IMR-90 (cell line): ENCODE measurements at regions not wholly inside any gene's neighbourhood (a gene's known extent, or its start where the extent isn't known, plus 50 kb on each side); places are given as distances from the start of the nearest gene placed in this dataset.
"Not testable (repeated sequence)": the region's sequence is repeated elsewhere in the genome, so short reads cannot be mapped to it uniquely, and the experiment has no call there.

Experiments used
- ATAC-seq: fragments of 200-7000 bp; cut with Tn5 transposase; 2 replicates; pipeline ENCODE4 v1.9.1; 2020; ENCODE audit warnings: low read depth, mild to moderate bottlenecking, moderate library complexity
- BruUV-seq: library from RNA; stranded (reverse); fragments of 400-500 nt; replicated peaks from 2 replicates; lab custom pipeline; 2021; lab: Mats Ljungman, UMichigan
- CTCF ChIA-PET: fragments of 300-600 bp; formaldehyde crosslinking; extraction: SDS; loops from one replicate; lab custom pipeline; 2021; ENCODE audit warnings: antibody characterized with exemption; lab: Yijun Ruan, JAX
- POLR2A ChIA-PET: fragments of 300-600 bp; sonication (Branson Sonifier 250); formaldehyde crosslinking; loops from one replicate; lab custom pipeline; 2022; ENCODE audit warnings: antibody characterized with exemption; ENCODE audit not compliant: unreplicated experiment; lab: Charles Lee
- DNase-seq: peaks from one replicate; pipeline ENCODE4 v3.0.0; 2013
- H2AFZ ChIP-seq: replicated peaks from 2 replicates; pipeline ENCODE3; 2013; ENCODE audit warnings: low read length, mild to moderate bottlenecking; ENCODE audit not compliant: poor library complexity
- H2AK5ac ChIP-seq: 2 replicates; pipeline ENCODE4 v1.6.1; 2013; ENCODE audit warnings: low read depth, low read length, inconsistent platforms
- H2AK9ac ChIP-seq: replicated peaks from 2 replicates; pipeline ENCODE3; 2013; ENCODE audit warnings: mild to moderate bottlenecking, low read depth, low read length, moderate library complexity; ENCODE audit not compliant: poor library complexity
- H2BK120ac ChIP-seq: 2 replicates; pipeline ENCODE4 v1.6.1; 2013; ENCODE audit warnings: low read depth, low read length, inconsistent platforms
- H2BK15ac ChIP-seq: 3 replicates; pipeline ENCODE4 v1.6.1; 2013; ENCODE audit warnings: low read depth, low read length, inconsistent platforms
- H2BK20ac ChIP-seq: 2 replicates; pipeline ENCODE4 v1.6.1; 2013; ENCODE audit warnings: low read depth, mild to moderate bottlenecking, inconsistent platforms, low read length, moderate library complexity
- H2BK5ac ChIP-seq: 2 replicates; pipeline ENCODE4 v1.6.1; 2013; ENCODE audit warnings: mild to moderate bottlenecking, low read depth, low read length, inconsistent platforms; ENCODE audit not compliant: poor library complexity, severe bottlenecking
- H3K14ac ChIP-seq: replicated peaks from 2 replicates; pipeline ENCODE4 v1.6.1; 2013; ENCODE audit warnings: low read depth, low read length, inconsistent platforms
- H3K18ac ChIP-seq: 2 replicates; pipeline ENCODE4 v1.6.1; 2013; ENCODE audit warnings: low read depth, low read length, control low read depth
- H3K23ac ChIP-seq: 2 replicates; pipeline ENCODE4 v1.6.1; 2013; ENCODE audit warnings: low read depth, low read length, inconsistent platforms
- H3K27ac ChIP-seq: 2 replicates; pipeline ENCODE4 v1.5.1; 2013; ENCODE audit warnings: mild to moderate bottlenecking, control low read depth, low read length; ENCODE audit not compliant: insufficient read depth
- H3K27me3 ChIP-seq: 2 replicates; pipeline ENCODE4 v1.6.1; 2013; ENCODE audit warnings: low read length; ENCODE audit not compliant: control insufficient read depth, insufficient read depth
- H3K36me3 ChIP-seq: 2 replicates; pipeline ENCODE4 v1.6.1; 2013; ENCODE audit warnings: low read length, mixed read lengths; ENCODE audit not compliant: control insufficient read depth, insufficient read depth
- H3K4ac ChIP-seq: 2 replicates; pipeline ENCODE4 v1.6.1; 2013; ENCODE audit warnings: low read depth, low read length, inconsistent platforms
- H3K4me1 ChIP-seq: 2 replicates; pipeline ENCODE4 v1.6.1; 2013; ENCODE audit warnings: low read length, mixed read lengths; ENCODE audit not compliant: control insufficient read depth, insufficient read depth
- H3K4me2 ChIP-seq: 2 replicates; pipeline ENCODE4 v1.6.1; 2013; ENCODE audit warnings: low read depth, mild to moderate bottlenecking, control low read depth, low read length, moderate library complexity
- H3K4me3 ChIP-seq: 2 replicates; pipeline ENCODE4 v1.5.1; 2013; ENCODE audit warnings: low read depth, mild to moderate bottlenecking, control low read depth, low read length, moderate library complexity; ENCODE audit not compliant: insufficient read depth
- H3K56ac ChIP-seq: 2 replicates; pipeline ENCODE4 v1.6.1; 2013; ENCODE audit warnings: low read length, inconsistent platforms; ENCODE audit not compliant: insufficient read depth; ENCODE audit errors: extremely low read depth
- H3K79me1 ChIP-seq, 2 experiments: 2 replicates each; pipeline ENCODE4 v1.6.1; 2013; ENCODE audit warnings: low read length in 2 of 2, inconsistent platforms in 1 of 2, low read depth in 1 of 2
- H3K9ac ChIP-seq: 2 replicates; pipeline ENCODE4 v1.6.1; 2013; ENCODE audit warnings: low read depth, low read length, control low read depth
- H3K9me1 ChIP-seq: 2 replicates; pipeline ENCODE4 v1.6.1; 2013; ENCODE audit warnings: low read length, inconsistent platforms; ENCODE audit not compliant: insufficient read depth
- H3K9me3 ChIP-seq: 2 replicates; pipeline ENCODE4 v1.6.1; 2013; ENCODE audit warnings: low read length; ENCODE audit not compliant: control insufficient read depth, insufficient read depth
- H4K20me1 ChIP-seq: 2 replicates; pipeline ENCODE4 v1.6.1; 2013; ENCODE audit warnings: low read length, inconsistent platforms; ENCODE audit not compliant: insufficient read depth
- H4K5ac ChIP-seq: 2 replicates; pipeline ENCODE4 v1.6.1; 2013; ENCODE audit warnings: mild to moderate bottlenecking, low read depth, low read length, control low read depth
- H4K8ac ChIP-seq, 2 experiments: 2 replicates each; pipeline ENCODE4 v1.6.1; 2013; ENCODE audit warnings: low read depth in 2 of 2, low read length in 2 of 2, control low read depth in 1 of 2, inconsistent platforms in 1 of 2
- H4K91ac ChIP-seq: 2 replicates; pipeline ENCODE4 v1.6.1; 2013; ENCODE audit warnings: low read depth, low read length, inconsistent platforms; ENCODE audit not compliant: insufficient read depth
- CEBPB ChIP-seq: IDR thresholded peaks from 2 replicates; pipeline ENCODE4 v1.6.1; 2012; ENCODE audit warnings: low read depth, low read length, improper control_type of control experiment
- FOS ChIP-seq: fragments of 150-350 bp; IDR thresholded peaks from 2 replicates; pipeline ENCODE4 v1.6.1; 2016; ENCODE audit warnings: low read depth, low read length
- MAFK ChIP-seq: IDR thresholded peaks from 2 replicates; pipeline ENCODE4 v1.6.1; 2012; ENCODE audit warnings: low read depth, low read length, improper control_type of control experiment
- MAZ ChIP-seq: IDR thresholded peaks from 2 replicates; pipeline ENCODE4 v1.6.1; 2012; ENCODE audit warnings: low read depth, mild to moderate bottlenecking, low read length, improper control_type of control experiment, moderate library complexity, borderline replicate concordance
- MXI1 ChIP-seq: IDR thresholded peaks from 2 replicates; pipeline ENCODE4 v1.6.1; 2012; ENCODE audit warnings: low read depth, mild to moderate bottlenecking, low read length, moderate library complexity, borderline replicate concordance
- POLR2A ChIP-seq: IDR thresholded peaks from 2 replicates; pipeline ENCODE4 v1.6.1; 2012; ENCODE audit warnings: mild to moderate bottlenecking, low read depth, low read length
- RCOR1 ChIP-seq: IDR thresholded peaks from 2 replicates; pipeline ENCODE4 v1.6.1; 2012; ENCODE audit warnings: mild to moderate bottlenecking, low read length, improper control_type of control experiment; ENCODE audit not compliant: insufficient replicate concordance
- RFX5 ChIP-seq: IDR thresholded peaks from 2 replicates; pipeline ENCODE4 v1.8.0; 2012; ENCODE audit warnings: low read depth, mild to moderate bottlenecking, low read length, moderate library complexity
- SMC3 ChIP-seq: fragments of 150-350 bp; IDR thresholded peaks from 2 replicates; pipeline ENCODE4 v1.6.1; 2016; ENCODE audit warnings: low read depth, mild to moderate bottlenecking, antibody characterized with exemption, low read length, moderate library complexity
- WGBS, 2 experiments: methylation state at CpG; one replicate each; pipeline versions ENCODE4 v1.1.5 to v1.1.7; 2013; ENCODE audit warnings: missing lambda C conversion rate in 2 of 2; ENCODE audit not compliant: insufficient read length in 1 of 2; ENCODE audit errors: extremely low coverage in 2 of 2; 5-methylcytosine and 5-hydroxymethylcytosine counted together
- dilution Hi-C: fragments of 300-500 bp; cut with HindIII; formaldehyde crosslinking; loops from one replicate; pipeline ENCODE4 v1.14.3; 2018; ENCODE audit warnings: low sequenced_read_pairs; ENCODE audit not compliant: unreplicated experiment
- in situ Hi-C: fragments of 300-500 bp; cut with MboI; formaldehyde crosslinking; loops from 3 replicates; pipeline ENCODE4 v1.14.3; 2019; ENCODE audit warnings: low sequenced_read_pairs, inconsistent platforms, mixed read lengths
- intact Hi-C: fragments of 100-400 bp; cut with micrococcal nuclease; formaldehyde crosslinking; loops from 2 replicates; pipeline ENCODE4 v1.10.0; 2022
- TF ChIP-seq, protein P1 (sequence below): fragments of 150-350 bp; IDR thresholded peaks from 2 replicates; pipeline ENCODE4 v1.6.1; 2017; ENCODE audit warnings: mild to moderate bottlenecking, antibody characterized with exemption, low read length, low read depth

DNA sequence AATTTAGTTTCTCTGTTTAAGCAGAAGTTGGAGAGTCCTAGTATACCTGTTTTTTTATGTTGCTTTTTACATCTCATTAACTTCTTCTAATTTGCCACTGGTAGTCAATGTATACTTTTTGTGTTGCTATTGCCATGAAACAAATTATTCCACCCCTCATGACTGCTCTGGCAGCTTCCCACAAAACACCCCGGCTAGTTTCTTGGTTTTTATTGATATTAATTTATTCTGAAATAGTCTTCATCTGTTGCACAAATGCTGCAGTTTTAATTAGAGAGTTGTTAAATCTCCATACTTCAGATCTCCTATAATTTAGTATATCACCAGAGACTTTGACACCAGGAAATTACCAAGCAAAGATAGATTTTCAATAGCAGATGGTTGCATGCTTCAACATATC is 1159.3 kb upstream of the PRR20A start:
- Histone ChIP-seq H4K8ac (no peak overlapping the region), H2AK5ac (no peak overlapping the region), H2BK20ac (no peak overlapping the region), H3K14ac (no peak overlapping the region), H3K23ac (no peak overlapping the region), H2BK120ac (no peak overlapping the region), H3K56ac (no peak overlapping the region), H3K9me3 (peaks cover 9% of the 10 kb centered on the region), H3K4me3 (no peak overlapping the region), H3K9me1 (no peaks in the 10 kb centered on the region), H3K79me1 (no peaks in the 10 kb centered on the region), H2AFZ (no peak overlapping the region), H3K4me2 (no peak overlapping the region), H2AK9ac (no peak overlapping the region), H3K36me3 (no peaks in the 10 kb centered on the region), H2BK15ac (no peak overlapping the region), H4K91ac (no peak overlapping the region), H2BK5ac (no peak overlapping the region), H3K18ac (no peak overlapping the region), H3K4me1 (no peaks in the 10 kb centered on the region), H3K27me3 (no peaks in the 10 kb centered on the region), H3K27ac (no peak overlapping the region), H4K20me1 (no peaks in the 10 kb centered on the region), H3K9ac (no peak overlapping the region), H3K4ac (no peak overlapping the region), H4K5ac (no peak overlapping the region)
- no peak for ATAC-seq
- TF ChIP-seq RCOR1 (no peak), FOS (no peak), CEBPB (no peak), POLR2A (no peak), SMC3 (no peak), MAFK (no peak), RFX5 (no peak), MAZ (no peak), MXI1 (no peak)
- TF ChIP-seq, protein P1, sequence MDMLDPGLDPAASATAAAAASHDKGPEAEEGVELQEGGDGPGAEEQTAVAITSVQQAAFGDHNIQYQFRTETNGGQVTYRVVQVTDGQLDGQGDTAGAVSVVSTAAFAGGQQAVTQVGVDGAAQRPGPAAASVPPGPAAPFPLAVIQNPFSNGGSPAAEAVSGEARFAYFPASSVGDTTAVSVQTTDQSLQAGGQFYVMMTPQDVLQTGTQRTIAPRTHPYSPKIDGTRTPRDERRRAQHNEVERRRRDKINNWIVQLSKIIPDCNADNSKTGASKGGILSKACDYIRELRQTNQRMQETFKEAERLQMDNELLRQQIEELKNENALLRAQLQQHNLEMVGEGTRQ, result no peak
- DNase-seq, result no peak
- in situ Hi-C loops, result no loop called here
- intact Hi-C loops, result no loop called here
- CTCF ChIA-PET, result no interaction called here
- dilution Hi-C loops, result no loop called here
- no CpG with 5 or more reads among the region's 1 CpG for WGBS, 2 experiments
- POLR2A ChIA-PET, result no interaction called here
- BruUV-seq, result no TSS peak

DNA sequence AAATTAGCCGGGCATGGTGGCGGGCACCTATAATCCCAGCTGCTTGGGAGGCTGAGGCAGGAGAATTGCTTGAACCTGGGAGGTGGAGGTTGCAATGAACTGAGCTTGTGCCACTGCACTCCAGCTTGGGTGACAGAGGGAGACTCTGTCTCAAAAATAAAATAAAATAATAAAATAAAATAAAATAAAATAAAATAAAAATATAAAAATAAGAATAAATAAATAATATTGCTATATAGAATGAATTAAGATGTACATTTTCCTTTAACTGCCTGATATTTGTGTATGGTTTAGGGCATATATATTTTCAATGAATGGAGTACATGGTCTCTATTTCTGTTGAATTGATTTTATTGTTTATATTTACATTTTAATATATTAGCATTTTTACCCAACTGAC is 1156.7 kb upstream of the PRR20A start:
- H3K9me1 ChIP-seq, H2AK9ac ChIP-seq, DNase-seq, H3K4me1 ChIP-seq, H3K79me1 ChIP-seq, H3K27ac ChIP-seq, H2BK15ac ChIP-seq, ATAC-seq, H2AFZ ChIP-seq, H3K56ac ChIP-seq, H3K27me3 ChIP-seq, POLR2A ChIA-PET, H3K4me3 ChIP-seq, H2BK120ac ChIP-seq, H2AK5ac ChIP-seq, H3K4me2 ChIP-seq, intact Hi-C loops, H4K20me1 ChIP-seq, H3K23ac ChIP-seq, H2BK20ac ChIP-seq, H2BK5ac ChIP-seq, H3K36me3 ChIP-seq, CTCF ChIA-PET, H4K8ac ChIP-seq, H3K18ac ChIP-seq, H4K91ac ChIP-seq, H3K9me3 ChIP-seq, H4K5ac ChIP-seq, H3K9ac ChIP-seq, dilution Hi-C loops, H3K4ac ChIP-seq, H3K14ac ChIP-seq, BruUV-seq, in situ Hi-C loops: not testable (repeated sequence)
- no CpG with 5 or more reads among the region's 2 CpGs for WGBS, 2 experiments
